IMR-90 (cell line): ENCODE measurements at regions not wholly inside any gene's neighbourhood (a gene's known extent, or its start where the extent isn't known, plus 50 kb on each side); places are given as distances from the start of the nearest gene placed in this dataset.

Source experiments
- ATAC-seq: fragments of 200-7000 bp; cut with Tn5 transposase; 2 replicates; pipeline ENCODE4 v1.9.1; 2020; ENCODE audit warnings: low read depth, mild to moderate bottlenecking, moderate library complexity
- BruUV-seq: library from RNA; stranded (reverse); fragments of 400-500 nt; replicated peaks from 2 replicates; lab custom pipeline; 2021; lab: Mats Ljungman, UMichigan
- CTCF ChIA-PET: fragments of 300-600 bp; formaldehyde crosslinking; extraction: SDS; loops from one replicate; lab custom pipeline; 2021; ENCODE audit warnings: antibody characterized with exemption; lab: Yijun Ruan, JAX
- POLR2A ChIA-PET: fragments of 300-600 bp; sonication (Branson Sonifier 250); formaldehyde crosslinking; loops from one replicate; lab custom pipeline; 2022; ENCODE audit warnings: antibody characterized with exemption; ENCODE audit not compliant: unreplicated experiment; lab: Charles Lee
- DNase-seq: peaks from one replicate; pipeline ENCODE4 v3.0.0; 2013
- H2AFZ ChIP-seq: replicated peaks from 2 replicates; pipeline ENCODE3; 2013; ENCODE audit warnings: low read length, mild to moderate bottlenecking; ENCODE audit not compliant: poor library complexity
- H2AK5ac ChIP-seq: 2 replicates; pipeline ENCODE4 v1.6.1; 2013; ENCODE audit warnings: low read depth, low read length, inconsistent platforms
- H2AK9ac ChIP-seq: replicated peaks from 2 replicates; pipeline ENCODE3; 2013; ENCODE audit warnings: mild to moderate bottlenecking, low read depth, low read length, moderate library complexity; ENCODE audit not compliant: poor library complexity
- H2BK120ac ChIP-seq: 2 replicates; pipeline ENCODE4 v1.6.1; 2013; ENCODE audit warnings: low read depth, low read length, inconsistent platforms
- H2BK15ac ChIP-seq: 3 replicates; pipeline ENCODE4 v1.6.1; 2013; ENCODE audit warnings: low read depth, low read length, inconsistent platforms
- H2BK20ac ChIP-seq: 2 replicates; pipeline ENCODE4 v1.6.1; 2013; ENCODE audit warnings: low read depth, mild to moderate bottlenecking, inconsistent platforms, low read length, moderate library complexity
- H2BK5ac ChIP-seq: 2 replicates; pipeline ENCODE4 v1.6.1; 2013; ENCODE audit warnings: mild to moderate bottlenecking, low read depth, low read length, inconsistent platforms; ENCODE audit not compliant: poor library complexity, severe bottlenecking
- H3K14ac ChIP-seq: replicated peaks from 2 replicates; pipeline ENCODE4 v1.6.1; 2013; ENCODE audit warnings: low read depth, low read length, inconsistent platforms
- H3K18ac ChIP-seq: 2 replicates; pipeline ENCODE4 v1.6.1; 2013; ENCODE audit warnings: low read depth, low read length, control low read depth
- H3K23ac ChIP-seq: 2 replicates; pipeline ENCODE4 v1.6.1; 2013; ENCODE audit warnings: low read depth, low read length, inconsistent platforms
- H3K27ac ChIP-seq: 2 replicates; pipeline ENCODE4 v1.5.1; 2013; ENCODE audit warnings: mild to moderate bottlenecking, control low read depth, low read length; ENCODE audit not compliant: insufficient read depth
- H3K27me3 ChIP-seq: 2 replicates; pipeline ENCODE4 v1.6.1; 2013; ENCODE audit warnings: low read length; ENCODE audit not compliant: control insufficient read depth, insufficient read depth
- H3K36me3 ChIP-seq: 2 replicates; pipeline ENCODE4 v1.6.1; 2013; ENCODE audit warnings: low read length, mixed read lengths; ENCODE audit not compliant: control insufficient read depth, insufficient read depth
- H3K4ac ChIP-seq: 2 replicates; pipeline ENCODE4 v1.6.1; 2013; ENCODE audit warnings: low read depth, low read length, inconsistent platforms
- H3K4me1 ChIP-seq: 2 replicates; pipeline ENCODE4 v1.6.1; 2013; ENCODE audit warnings: low read length, mixed read lengths; ENCODE audit not compliant: control insufficient read depth, insufficient read depth
- H3K4me2 ChIP-seq: 2 replicates; pipeline ENCODE4 v1.6.1; 2013; ENCODE audit warnings: low read depth, mild to moderate bottlenecking, control low read depth, low read length, moderate library complexity
- H3K4me3 ChIP-seq: 2 replicates; pipeline ENCODE4 v1.5.1; 2013; ENCODE audit warnings: low read depth, mild to moderate bottlenecking, control low read depth, low read length, moderate library complexity; ENCODE audit not compliant: insufficient read depth
- H3K56ac ChIP-seq: 2 replicates; pipeline ENCODE4 v1.6.1; 2013; ENCODE audit warnings: low read length, inconsistent platforms; ENCODE audit not compliant: insufficient read depth; ENCODE audit errors: extremely low read depth
- H3K79me1 ChIP-seq, 2 experiments: 2 replicates each; pipeline ENCODE4 v1.6.1; 2013; ENCODE audit warnings: low read length in 2 of 2, inconsistent platforms in 1 of 2, low read depth in 1 of 2
- H3K9ac ChIP-seq: 2 replicates; pipeline ENCODE4 v1.6.1; 2013; ENCODE audit warnings: low read depth, low read length, control low read depth
- H3K9me1 ChIP-seq: 2 replicates; pipeline ENCODE4 v1.6.1; 2013; ENCODE audit warnings: low read length, inconsistent platforms; ENCODE audit not compliant: insufficient read depth
- H3K9me3 ChIP-seq: 2 replicates; pipeline ENCODE4 v1.6.1; 2013; ENCODE audit warnings: low read length; ENCODE audit not compliant: control insufficient read depth, insufficient read depth
- H4K20me1 ChIP-seq: 2 replicates; pipeline ENCODE4 v1.6.1; 2013; ENCODE audit warnings: low read length, inconsistent platforms; ENCODE audit not compliant: insufficient read depth
- H4K5ac ChIP-seq: 2 replicates; pipeline ENCODE4 v1.6.1; 2013; ENCODE audit warnings: mild to moderate bottlenecking, low read depth, low read length, control low read depth
- H4K8ac ChIP-seq, 2 experiments: 2 replicates each; pipeline ENCODE4 v1.6.1; 2013; ENCODE audit warnings: low read depth in 2 of 2, low read length in 2 of 2, control low read depth in 1 of 2, inconsistent platforms in 1 of 2
- H4K91ac ChIP-seq: 2 replicates; pipeline ENCODE4 v1.6.1; 2013; ENCODE audit warnings: low read depth, low read length, inconsistent platforms; ENCODE audit not compliant: insufficient read depth
- MXI1 ChIP-seq: IDR thresholded peaks from 2 replicates; pipeline ENCODE4 v1.6.1; 2012; ENCODE audit warnings: low read depth, mild to moderate bottlenecking, low read length, moderate library complexity, borderline replicate concordance
- RFX5 ChIP-seq: IDR thresholded peaks from 2 replicates; pipeline ENCODE4 v1.8.0; 2012; ENCODE audit warnings: low read depth, mild to moderate bottlenecking, low read length, moderate library complexity
- SMC3 ChIP-seq: fragments of 150-350 bp; IDR thresholded peaks from 2 replicates; pipeline ENCODE4 v1.6.1; 2016; ENCODE audit warnings: low read depth, mild to moderate bottlenecking, antibody characterized with exemption, low read length, moderate library complexity
- WGBS, 2 experiments: methylation state at CpG; one replicate each; pipeline versions ENCODE4 v1.1.5 to v1.1.7; 2013; ENCODE audit warnings: missing lambda C conversion rate in 2 of 2; ENCODE audit not compliant: insufficient read length in 1 of 2; ENCODE audit errors: extremely low coverage in 2 of 2; 5-methylcytosine and 5-hydroxymethylcytosine counted together
- dilution Hi-C: fragments of 300-500 bp; cut with HindIII; formaldehyde crosslinking; loops from one replicate; pipeline ENCODE4 v1.14.3; 2018; ENCODE audit warnings: low sequenced_read_pairs; ENCODE audit not compliant: unreplicated experiment
- in situ Hi-C: fragments of 300-500 bp; cut with MboI; formaldehyde crosslinking; loops from 3 replicates; pipeline ENCODE4 v1.14.3; 2019; ENCODE audit warnings: low sequenced_read_pairs, inconsistent platforms, mixed read lengths
- intact Hi-C: fragments of 100-400 bp; cut with micrococcal nuclease; formaldehyde crosslinking; loops from 2 replicates; pipeline ENCODE4 v1.10.0; 2022

DNA sequence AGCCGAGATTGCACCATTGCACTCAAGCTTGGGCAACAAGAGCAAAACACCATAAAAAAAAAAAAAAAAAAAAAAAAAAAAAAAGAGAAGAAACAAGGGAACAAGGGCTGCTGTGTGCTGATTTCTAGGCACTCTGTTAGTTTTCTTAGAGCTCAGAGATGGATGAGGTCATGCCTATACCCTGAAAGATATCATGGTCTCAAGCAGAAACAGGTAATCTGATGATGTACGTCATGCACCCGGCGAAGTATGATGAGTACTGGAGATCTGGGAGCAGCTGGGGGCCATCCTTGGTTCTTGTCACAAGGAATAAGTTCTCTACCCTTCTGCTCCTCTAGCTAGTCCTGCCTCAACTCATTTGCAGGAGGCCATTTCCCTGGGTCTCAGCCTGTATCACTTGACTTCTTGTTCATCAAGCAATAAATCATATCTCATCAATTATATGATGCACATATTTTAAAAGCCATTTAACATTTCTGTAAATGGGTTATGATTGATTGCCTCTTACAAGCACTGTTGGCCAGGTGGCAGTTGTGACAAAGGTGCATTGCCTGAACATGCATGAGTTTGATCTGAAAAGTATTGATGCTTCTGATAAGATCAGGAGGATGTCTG is 517.2 kb downstream of the DHX35 start:
- no peak overlapping the region for H3K4me2 ChIP-seq

More for the DNA sequence above, 517.2 kb downstream of the DHX35 start:
- DNase-seq (no peak), ATAC-seq (no peak)
- no peak overlapping the region for H3K4ac ChIP-seq
- no peaks in the 10 kb centered on the region for H4K20me1 ChIP-seq
- TF ChIP-seq MXI1 (no peak), RFX5 (no peak), SMC3 (no peak)
- H4K91ac ChIP-seq: no peak overlapping the region
- no peak overlapping the region for H2BK5ac ChIP-seq
- no peak overlapping the region for H2BK120ac ChIP-seq
- WGBS, 2 experiments: no CpG with 5 or more reads among the region's 4 CpGs
- H3K36me3 ChIP-seq: no peaks in the 10 kb centered on the region
- no peak overlapping the region for H3K27ac ChIP-seq
- no peaks in the 10 kb centered on the region for H3K4me1 ChIP-seq
- H2AK5ac ChIP-seq: no peak overlapping the region
- no peak overlapping the region for H3K18ac ChIP-seq
- in situ Hi-C loops (no loop called here), intact Hi-C loops (no loop called here), dilution Hi-C loops (no loop called here)
- H3K9ac ChIP-seq: no peak overlapping the region
- H3K9me3 ChIP-seq: peaks cover 6% of the 10 kb centered on the region; the same call in 1 of the 2 replicates
- H3K56ac ChIP-seq: no peak overlapping the region
- no peak overlapping the region for H4K5ac ChIP-seq
- no peak overlapping the region for H2AFZ ChIP-seq
- no peak overlapping the region for H3K4me3 ChIP-seq
- BruUV-seq: no TSS peak
- ChIA-PET CTCF (no interaction called here), POLR2A (no interaction called here)
- H3K23ac ChIP-seq: no peak overlapping the region
- no peak overlapping the region for H3K14ac ChIP-seq
- H2AK9ac ChIP-seq: no peak overlapping the region
- no peaks in the 10 kb centered on the region for H3K27me3 ChIP-seq
- H3K79me1 ChIP-seq: no peaks in the 10 kb centered on the region
- no peak overlapping the region for H2BK20ac ChIP-seq
- no peaks in the 10 kb centered on the region for H3K9me1 ChIP-seq
- H2BK15ac ChIP-seq: no peak overlapping the region
- H4K8ac ChIP-seq: no peak overlapping the region
